ENCODE measurements at regions not wholly inside any gene's neighbourhood (a gene's known extent, or its start where the extent isn't known, plus 50 kb on each side); places are given as distances from the start of the nearest gene placed in this dataset.

GRCh38 chr4:32207456-32207855 lies 1487.3 kb downstream of the PCDH7 start:
- intact Hi-C loops (cut with DNase I): no loop called here
- ATAC-seq (ENCODE audit: poor library complexity): no peak
- DNase-seq: no peak

DNA sequence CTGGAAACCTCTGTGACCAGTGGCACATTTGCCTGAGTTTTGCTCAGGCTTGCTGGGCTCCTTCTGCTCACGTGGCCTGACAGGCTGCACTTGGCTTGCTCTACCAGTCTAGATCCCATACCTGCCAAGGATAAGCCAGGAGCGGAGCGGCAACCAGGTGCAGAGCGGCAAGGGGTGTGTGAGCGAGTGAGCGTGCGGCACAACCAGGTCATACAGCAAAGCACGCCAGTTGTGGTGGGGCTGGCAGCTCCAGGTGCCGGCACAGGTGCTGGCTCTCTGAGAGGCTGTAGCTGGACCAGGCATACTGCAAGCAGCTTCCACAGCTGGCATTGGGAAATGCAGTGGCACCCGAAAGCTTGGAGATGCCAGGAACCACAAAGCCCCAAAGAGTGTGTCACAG lies 1495.1 kb downstream of the PCDH7 start:
- DNase-seq: no peak
- no peak for ATAC-seq (ENCODE audit: poor library complexity)
- intact Hi-C loops (cut with DNase I): no loop called here

GRCh38 chr4:32216502-32216901 lies 1496.3 kb downstream of the PCDH7 start:
- ATAC-seq (ENCODE audit: poor library complexity) (no peak), DNase-seq (no peak)
- intact Hi-C loops (cut with DNase I): no loop called here

DNA sequence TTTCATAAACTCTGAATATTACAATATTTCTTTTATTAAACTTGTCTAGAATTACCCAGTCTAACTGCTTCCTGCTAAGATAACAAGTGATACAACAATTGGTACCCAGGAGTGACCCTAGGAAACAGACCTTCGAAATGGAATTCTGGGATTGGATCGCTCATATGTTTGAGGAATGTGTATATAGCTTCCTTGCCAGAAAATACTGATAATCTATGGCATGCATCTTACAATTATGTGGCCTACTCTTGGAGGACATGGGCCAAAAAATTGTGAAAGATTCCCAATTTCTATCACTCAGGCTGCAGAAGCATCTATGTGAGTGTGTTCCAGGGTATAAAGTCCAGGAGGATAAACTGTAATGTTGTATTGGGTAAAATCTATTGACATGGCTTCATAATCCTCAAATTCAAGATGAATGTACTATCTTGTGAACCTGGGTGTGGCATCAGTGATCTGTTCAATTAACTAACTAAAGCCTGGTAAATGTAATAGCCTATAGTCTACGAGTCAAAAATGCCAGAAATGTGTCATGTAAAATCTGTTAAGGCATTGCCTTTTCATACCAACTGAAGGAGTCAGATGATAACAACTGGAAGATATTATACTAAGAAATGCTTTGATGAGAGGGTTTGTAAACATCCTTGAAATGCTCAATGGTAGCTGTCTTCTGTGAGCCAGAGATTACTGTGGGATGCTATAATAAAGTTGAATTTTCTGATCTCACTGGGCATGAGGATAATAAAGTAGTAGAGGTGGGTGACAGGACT lies 1499.3 kb downstream of the PCDH7 start:
- no peak for DNase-seq
- intact Hi-C loops (cut with DNase I): no loop called here
- no peak for ATAC-seq (ENCODE audit: poor library complexity)

- intact Hi-C loops (cut with DNase I): no loop called here
- ATAC-seq (ENCODE audit: poor library complexity) (no peak), DNase-seq (no peak)
These were observed 1506.0 kb downstream of the PCDH7 start for GRCh38 chr4:32226204-32226603.

GRCh38 chr4:32226733-32227132 lies 1506.6 kb downstream of the PCDH7 start:
- intact Hi-C loops (cut with DNase I): no loop called here
- ATAC-seq (ENCODE audit: poor library complexity): no peak
- no peak for DNase-seq

DNA sequence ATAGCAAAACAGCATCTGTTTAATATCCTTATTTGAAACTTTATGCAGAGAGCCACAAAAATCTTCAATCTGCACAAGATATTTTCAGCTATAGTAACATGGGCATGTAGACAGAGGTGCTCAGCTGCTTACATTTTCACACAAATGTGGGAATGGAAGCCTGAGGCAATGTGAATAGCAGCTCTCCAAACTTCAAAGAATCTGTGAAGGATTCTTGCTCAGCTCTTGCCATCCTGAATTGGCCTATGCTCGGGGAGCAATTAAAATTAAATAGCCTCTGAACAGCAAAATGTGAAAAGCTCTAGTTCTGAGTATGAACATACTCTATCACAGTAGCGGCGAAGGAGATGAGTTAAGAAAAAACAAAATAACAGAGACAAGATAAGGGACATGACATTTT lies 1523.8 kb downstream of the PCDH7 start:
- no peak for DNase-seq
- intact Hi-C loops (cut with DNase I): no loop called here
- ATAC-seq (ENCODE audit: poor library complexity): no peak

DNA sequence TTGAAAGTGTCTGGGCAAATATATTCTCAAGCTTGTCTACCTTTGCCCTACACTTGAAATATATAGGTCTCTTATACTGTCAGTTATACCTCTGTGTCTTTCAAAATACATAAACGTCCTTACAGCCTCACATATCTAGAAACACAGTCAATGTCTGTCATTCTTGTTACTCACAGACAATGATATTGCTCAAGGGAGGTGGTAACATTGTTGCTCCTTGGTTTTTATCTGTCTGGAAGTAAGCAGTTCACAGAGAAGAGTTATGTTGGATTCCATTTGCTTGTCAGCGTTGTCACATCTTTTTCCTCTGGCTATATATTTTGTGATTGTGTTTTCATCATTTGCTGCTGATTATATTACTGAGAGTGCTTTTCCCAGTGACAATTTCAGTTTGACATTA lies 1528.9 kb downstream of the PCDH7 start:
- ATAC-seq (ENCODE audit: poor library complexity): no peak
- no peak for DNase-seq
- intact Hi-C loops (cut with DNase I): no loop called here

- ATAC-seq (ENCODE audit: poor library complexity): no peak
- DNase-seq: no peak
- intact Hi-C loops (cut with DNase I): no loop called here
These were observed 1531.0 kb downstream of the PCDH7 start for GRCh38 chr4:32251126-32251525.

DNA sequence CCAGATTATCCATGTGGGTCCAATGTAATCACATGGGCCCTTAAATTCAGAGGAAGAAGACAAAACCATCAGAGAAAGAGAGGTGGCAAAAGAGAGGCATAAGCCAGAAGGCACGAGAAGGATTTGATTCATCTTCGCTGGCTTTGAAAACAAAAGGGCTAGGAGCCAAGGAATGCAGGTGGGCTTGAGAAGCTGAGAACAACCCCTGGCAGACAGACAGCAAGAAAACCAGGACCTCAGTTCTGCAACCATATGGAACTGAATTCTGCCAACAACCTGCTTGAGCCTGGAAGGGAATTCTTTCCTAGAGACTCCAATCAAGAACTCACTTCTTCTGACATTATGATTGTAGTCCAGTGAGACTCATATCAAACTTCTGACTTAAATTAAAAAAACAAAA lies 1531.8 kb downstream of the PCDH7 start:
- DNase-seq: no peak
- ATAC-seq (ENCODE audit: poor library complexity): no peak
- intact Hi-C loops (cut with DNase I): no loop called here

DNA sequence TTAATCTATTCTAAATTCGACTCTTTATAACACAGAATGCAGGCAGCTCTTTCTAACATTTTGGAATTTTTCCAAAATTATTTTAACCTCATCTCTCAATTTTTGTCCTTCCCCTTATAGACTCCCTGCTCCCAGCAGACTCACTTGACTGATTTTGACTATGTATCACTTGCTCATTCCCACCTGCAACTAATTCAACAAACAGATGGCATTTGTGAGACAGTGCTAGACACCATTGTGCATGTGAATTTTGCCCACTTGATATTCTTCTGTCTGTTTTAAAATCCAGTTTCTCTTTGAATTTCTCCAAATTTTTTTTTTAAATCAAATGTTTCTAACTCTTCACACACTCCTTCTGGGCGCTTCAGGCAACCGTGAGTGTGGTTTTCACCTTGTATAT lies 1534.0 kb downstream of the PCDH7 start:
- intact Hi-C loops (cut with DNase I): no loop called here
- ATAC-seq (ENCODE audit: poor library complexity) (no peak), DNase-seq (no peak)

DNA sequence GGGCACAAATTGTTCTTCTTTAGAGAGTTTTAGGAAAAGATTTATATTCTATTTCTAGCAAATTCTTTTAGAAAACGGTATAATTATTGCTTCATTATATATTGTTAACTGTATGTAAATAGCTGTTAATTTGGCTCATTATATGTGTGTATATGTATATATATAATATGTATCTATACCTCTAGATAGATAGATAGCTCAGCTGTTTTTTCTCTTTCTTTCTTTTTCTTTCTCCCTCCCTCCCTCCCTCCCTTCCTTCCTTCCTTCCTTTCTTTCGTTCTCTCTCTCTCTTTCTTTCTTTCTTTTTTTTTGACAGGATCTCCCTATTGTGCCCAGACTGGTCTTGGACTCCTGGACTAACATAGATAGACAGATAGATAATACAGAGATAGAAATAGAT lies 1538.8 kb downstream of the PCDH7 start:
- no peak for ATAC-seq (ENCODE audit: poor library complexity)
- no peak for DNase-seq
- intact Hi-C loops (cut with DNase I): no loop called here

DNA sequence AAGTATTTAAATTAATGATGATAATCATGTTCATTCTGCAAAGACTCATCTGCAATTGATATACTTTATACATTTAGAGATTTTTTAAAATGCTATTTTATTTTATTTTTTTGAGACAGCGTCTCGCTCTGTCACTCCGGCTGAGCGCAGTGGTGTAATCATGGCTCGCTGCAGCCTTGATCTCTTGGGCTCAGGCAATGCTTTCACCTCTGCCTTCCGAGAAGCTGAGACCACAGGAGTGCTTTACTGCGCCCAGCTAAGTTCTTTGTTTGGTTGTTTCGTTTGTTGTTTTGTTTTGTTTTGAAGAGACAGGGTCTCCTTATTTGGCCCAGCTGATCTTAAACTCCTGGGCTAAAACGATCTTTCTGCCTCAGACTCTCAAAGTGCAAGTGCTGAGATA lies 1541.0 kb downstream of the PCDH7 start:
- intact Hi-C loops (cut with DNase I): no loop called here
- ATAC-seq (ENCODE audit: poor library complexity) (no peak), DNase-seq (no peak)

DNA sequence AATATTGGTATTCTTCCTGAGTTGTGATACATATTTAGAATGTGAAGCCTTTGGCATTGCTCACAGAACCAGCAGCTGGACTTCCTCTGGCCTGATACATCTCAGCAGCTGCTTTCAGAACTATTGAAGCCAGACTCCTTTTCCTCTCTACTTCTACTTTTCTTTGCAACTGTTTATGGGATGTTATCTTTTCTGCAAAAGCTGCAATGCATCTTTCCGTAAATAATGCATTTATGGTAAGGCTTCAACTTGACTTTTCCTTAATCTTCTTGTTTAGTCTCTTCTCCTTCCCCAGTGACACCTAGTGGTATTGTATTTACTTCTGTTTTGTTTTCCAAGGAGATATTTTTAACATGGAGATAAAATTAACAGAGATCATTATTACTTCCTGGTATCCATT lies 1548.7 kb downstream of the PCDH7 start:
- intact Hi-C loops (cut with DNase I): no loop called here
- ATAC-seq (ENCODE audit: poor library complexity) (no peak), DNase-seq (no peak)

- no peak for ATAC-seq (ENCODE audit: poor library complexity)
- DNase-seq: no peak
- intact Hi-C loops (cut with DNase I): no loop called here
These were observed 1569.9 kb downstream of the PCDH7 start for GRCh38 chr4:32290102-32290501.

- intact Hi-C loops (cut with DNase I): no loop called here
- DNase-seq (no peak), ATAC-seq (ENCODE audit: poor library complexity) (no peak)
These were observed 1598.8 kb downstream of the PCDH7 start for GRCh38 chr4:32318926-32319325.

GRCh38 chr4:32321421-32321820 lies 1601.3 kb downstream of the PCDH7 start:
- ATAC-seq (ENCODE audit: poor library complexity): no peak
- intact Hi-C loops (cut with DNase I): no loop called here

GRCh38 chr4:32334759-32335158 lies 1614.6 kb downstream of the PCDH7 start:
- DNase-seq: no peak
- no peak for ATAC-seq (ENCODE audit: poor library complexity)
- intact Hi-C loops (cut with DNase I): no loop called here

More at GRCh38 chr4:32321421-32321820, 1601.3 kb downstream of the PCDH7 start:
- DNase-seq: no peak

DNA sequence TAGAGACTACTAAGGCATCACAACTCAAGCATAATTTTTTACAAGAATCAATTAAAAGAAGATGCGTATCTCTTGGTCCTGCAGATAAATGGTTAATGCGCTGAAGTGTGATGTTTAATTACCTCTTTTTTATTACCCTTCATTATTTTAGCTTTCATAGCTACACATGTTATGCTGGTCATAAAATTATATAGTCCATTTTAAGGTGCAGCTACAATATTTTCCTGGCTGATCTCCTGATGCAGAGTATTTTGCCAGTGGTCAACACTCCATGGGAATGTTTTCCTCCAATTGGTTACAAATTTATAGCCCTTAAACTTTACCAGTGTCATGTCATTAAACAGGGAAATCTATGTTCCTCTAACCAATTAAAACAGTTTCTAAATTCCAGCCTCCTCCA lies 1617.2 kb downstream of the PCDH7 start:
- intact Hi-C loops (cut with DNase I): no loop called here
- DNase-seq: no peak
- ATAC-seq (ENCODE audit: poor library complexity): no peak

DNA sequence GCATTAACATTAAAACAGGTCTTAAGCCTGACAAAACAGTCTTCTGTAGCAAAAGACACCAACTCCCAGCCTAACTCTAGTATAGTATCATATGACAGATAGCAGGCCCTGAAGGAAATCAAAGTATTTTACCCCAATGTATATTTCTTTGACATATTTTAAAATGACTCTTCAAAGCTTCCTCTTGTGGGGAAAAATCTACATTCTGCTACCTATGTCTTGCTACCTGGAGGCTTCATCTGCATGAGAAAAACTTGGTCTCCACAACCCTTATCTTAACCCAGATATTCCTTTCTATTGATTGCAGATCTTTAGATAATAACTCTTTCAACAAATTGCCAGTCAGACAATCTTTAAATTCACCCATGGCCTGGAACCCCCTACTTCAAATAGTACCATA lies 1620.4 kb downstream of the PCDH7 start:
- intact Hi-C loops (cut with DNase I): no loop called here
- ATAC-seq (ENCODE audit: poor library complexity) (no peak), DNase-seq (no peak)

DNA sequence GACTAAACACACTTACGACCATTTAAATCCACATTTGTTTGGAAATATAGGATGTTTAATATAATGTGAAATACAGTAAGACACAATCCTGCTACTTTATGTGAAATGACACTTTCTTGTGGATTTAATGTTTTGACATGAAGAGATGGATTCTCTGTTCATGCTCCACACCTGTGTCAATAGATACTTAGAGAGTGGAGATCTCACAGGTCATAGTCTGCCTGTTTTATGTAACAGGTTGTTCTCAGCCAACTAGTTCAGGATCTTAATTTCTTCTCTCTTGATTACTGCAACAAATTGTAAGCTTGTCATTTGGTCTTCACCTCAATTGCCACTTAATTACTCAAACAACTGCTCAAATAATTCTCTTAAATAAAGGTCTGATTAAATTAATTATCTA lies 1621.2 kb downstream of the PCDH7 start:
- intact Hi-C loops (cut with DNase I): no loop called here
- DNase-seq (no peak), ATAC-seq (ENCODE audit: poor library complexity) (no peak)
